GM12864 (cell line): ENCODE measurements at regions not wholly inside any gene's neighbourhood (a gene's known extent, or its start where the extent isn't known, plus 50 kb on each side); places are given as distances from the start of the nearest gene placed in this dataset.

ENCODE experiments used
- DNase-seq: peaks from one replicate; pipeline ENCODE4 v3.0.0-alpha.2; 2011; ENCODE audit warnings: low read depth
- H3K4me3 ChIP-seq: 2 replicates; pipeline ENCODE4 v1.5.1; 2011; ENCODE audit warnings: mild to moderate bottlenecking, low read depth, low read length, control low read depth
- CTCF ChIP-seq: IDR thresholded peaks from 2 replicates; pipeline ENCODE4 v1.5.1; 2011; ENCODE audit warnings: low read depth, mild to moderate bottlenecking, moderate library complexity, low read length, control low read depth, inconsistent platforms; ENCODE audit errors: missing control alignments

DNA sequence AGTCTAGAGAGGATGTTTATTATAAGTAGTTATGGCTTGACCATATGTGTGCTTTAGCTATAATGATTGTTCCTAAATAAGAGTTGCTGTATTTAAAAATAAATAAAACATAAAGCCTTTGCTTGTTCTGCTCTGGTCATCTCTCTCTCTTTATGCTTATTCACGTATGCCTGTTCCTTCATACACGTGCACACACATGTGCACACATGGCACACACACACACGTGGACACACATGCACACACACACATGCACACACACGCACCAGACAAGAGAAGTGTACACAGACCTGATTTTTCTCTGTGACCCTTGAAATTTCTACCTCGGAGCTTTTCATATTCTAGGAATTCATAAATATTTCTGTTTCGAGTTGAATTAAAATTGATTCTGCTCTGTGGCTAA is 658.2 kb upstream of the SALL3 start:
- DNase-seq: no peak
- H3K4me3 ChIP-seq: no peak overlapping the region
- TF ChIP-seq CTCF: no peak

DNA sequence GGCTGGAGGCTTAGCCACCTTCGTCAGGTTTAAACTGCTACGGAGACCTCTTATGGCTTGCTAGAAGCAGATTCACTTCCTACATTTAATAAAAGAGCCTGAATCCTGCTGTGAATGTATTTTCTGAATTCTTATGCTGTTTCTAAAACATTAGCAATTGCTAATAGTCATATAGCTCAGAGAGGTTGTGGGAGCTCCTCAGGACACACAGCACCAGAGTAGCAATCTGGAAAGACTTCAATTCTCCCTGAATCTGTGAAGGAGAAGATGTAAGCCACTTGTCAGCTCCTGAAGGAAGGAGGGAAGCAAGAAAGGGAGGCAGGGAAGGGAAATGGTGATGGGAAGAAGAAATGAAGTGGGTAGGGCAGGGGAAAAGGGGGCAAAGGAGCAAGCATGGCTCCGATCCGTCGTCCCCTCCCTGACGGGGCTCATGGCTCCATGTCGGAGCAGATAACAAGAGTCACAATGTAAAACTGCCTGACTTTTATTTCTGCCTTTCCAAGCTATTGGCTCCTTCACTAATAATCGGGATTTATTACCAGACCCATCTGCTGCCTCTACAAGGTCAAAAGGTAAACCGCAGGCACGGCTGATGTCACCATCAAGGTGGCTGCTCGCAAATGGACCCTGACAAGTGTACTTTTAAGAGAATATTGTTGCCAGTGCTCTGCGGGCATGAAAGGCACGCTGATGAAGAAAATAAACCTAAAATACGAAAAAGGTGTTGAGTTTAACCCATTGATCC is 656.0 kb upstream of the SALL3 start:
- no peak for DNase-seq
- no peak for TF ChIP-seq CTCF
- no peak overlapping the region for H3K4me3 ChIP-seq

GRCh38 chr18:78327643-78328042 is 652.0 kb upstream of the SALL3 start:
- no peak for TF ChIP-seq CTCF
- no peak for DNase-seq
- H3K4me3 ChIP-seq: no peak overlapping the region

GRCh38 chr18:78330766-78331165 is 648.9 kb upstream of the SALL3 start:
- no peak overlapping the region for H3K4me3 ChIP-seq
- TF ChIP-seq CTCF: no peak
- no peak for DNase-seq

DNA sequence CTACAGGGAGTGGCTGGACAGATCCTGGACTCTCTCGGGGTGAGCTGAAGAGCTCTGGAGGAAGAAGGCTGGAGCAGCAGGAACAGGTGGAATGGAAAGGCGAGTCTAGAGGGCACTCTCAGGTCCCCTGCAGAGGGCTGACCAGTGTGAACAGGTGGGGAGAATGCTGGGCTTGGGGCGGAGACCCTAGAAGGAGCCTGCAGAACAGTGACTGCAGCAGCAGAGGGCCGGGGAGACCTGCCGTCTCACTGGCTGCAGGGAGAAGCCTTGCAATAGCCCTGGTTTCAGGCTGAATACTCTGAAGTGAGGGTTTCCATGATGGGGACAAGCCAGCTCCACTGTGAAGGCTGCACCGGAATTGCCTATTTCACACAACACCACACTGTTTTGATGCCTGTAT is 626.7 kb upstream of the SALL3 start:
- DNase-seq: no peak
- no peak overlapping the region for H3K4me3 ChIP-seq
- no peak for TF ChIP-seq CTCF

DNA sequence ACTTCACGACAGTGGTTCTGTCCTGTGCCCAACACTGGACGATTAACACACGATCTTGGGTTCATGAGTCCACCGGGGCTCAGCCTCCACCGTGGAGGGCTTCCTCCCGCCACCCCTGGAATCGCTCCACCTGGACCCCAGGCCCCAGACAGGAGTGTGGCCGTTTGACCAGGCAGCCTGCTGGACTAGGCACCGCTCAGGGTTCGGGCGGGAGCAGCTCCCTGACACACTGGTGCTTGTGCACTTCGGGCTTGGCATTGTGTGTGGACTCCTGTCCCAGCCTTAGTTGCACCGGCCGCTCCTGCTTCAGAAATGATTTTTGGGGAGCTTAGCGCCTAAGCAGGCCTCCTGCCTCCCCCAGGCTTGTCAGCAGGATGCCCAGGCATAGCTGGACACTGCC is 617.4 kb upstream of the SALL3 start:
- no peak overlapping the region for H3K4me3 ChIP-seq
- no peak for TF ChIP-seq CTCF
- no peak for DNase-seq
